Testis (tissue), 2 donors: ENCODE measurements at regions not wholly inside any gene's neighbourhood (a gene's known extent, or its start where the extent isn't known, plus 50 kb on each side); places are given as distances from the start of the nearest gene placed in this dataset.

Experiments
- DNase-seq: peaks from one replicate; pipeline ENCODE4 v3.0.0-alpha.2; 2019
- H3K27ac ChIP-seq, 2 donors: fragments of 200-600 bp; sonication (generic); one replicate each; pipeline ENCODE4 v1.5.1; 2019
- H3K27me3 ChIP-seq: fragments of 200-600 bp; sonication (generic); one replicate; pipeline ENCODE4 v1.5.1; 2019
- H3K36me3 ChIP-seq: fragments of 200-600 bp; sonication (generic); one replicate; pipeline ENCODE4 v1.5.1; 2017; ENCODE audit warnings: low read depth; ENCODE audit errors: missing control alignments
- H3K4me1 ChIP-seq: fragments of 200-600 bp; sonication (generic); one replicate; pipeline ENCODE4 v1.5.1; 2019
- H3K4me3 ChIP-seq, 2 donors: fragments of 200-600 bp; sonication (generic); one replicate each; pipeline ENCODE4 v1.5.1; 2017 to 2019
- H3K9me3 ChIP-seq: fragments of 200-600 bp; sonication (generic); one replicate; pipeline ENCODE4 v1.5.1; 2017
- CTCF ChIP-seq, 3 experiments: fragments of 450-650 bp in 2 of 3; fragments of 200-600 bp in 1 of 3; sonication (generic) in 1 of 3; IDR thresholded peaks; one replicate each; pipeline ENCODE4 v1.5.1; 2016 to 2019; ENCODE audit warnings: antibody characterized with exemption in 3 of 3, mild to moderate bottlenecking in 2 of 3, moderate library complexity in 1 of 3
- POLR2A ChIP-seq: fragments of 450-650 bp; IDR thresholded peaks from one replicate; pipeline ENCODE4 v1.6.1; 2017; ENCODE audit warnings: antibody characterized with exemption, mild to moderate bottlenecking, moderate library complexity
- WGBS, 2 donors: methylation state at CpG; one replicate each; pipeline ENCODE4 v1.1.5; 2018; 5-methylcytosine and 5-hydroxymethylcytosine counted together
- intact Hi-C: fragments of 100-400 bp; cut with DNase I; formaldehyde crosslinking; loops from one replicate; pipeline ENCODE4 v1.15.1; 2023; ENCODE audit warnings: low total_unique reads

GRCh38 chr21:15243406-15243805 is 178.6 kb upstream of the NRIP1 start:
- WGBS, 2 donors: 79 to 88% methylated on average over 6 of the region's 6 CpGs
- no peaks in the 10 kb centered on the region for H3K36me3 ChIP-seq
- DNase-seq: no peak
- intact Hi-C loops: no loop called here
- no peaks in the 10 kb centered on the region for H3K27me3 ChIP-seq
- no peaks in the 10 kb centered on the region for H3K9me3 ChIP-seq
- H3K4me3 ChIP-seq: no peak overlapping the region
- TF ChIP-seq POLR2A (no peak), CTCF (IDR thresholded peaks at IDR 0.05) (no peak)
- no peaks in the 10 kb centered on the region for H3K4me1 ChIP-seq
- H3K27ac ChIP-seq: no peak overlapping the region

GRCh38 chr21:15247613-15248012 is 182.8 kb upstream of the NRIP1 start:
- Histone ChIP-seq H3K4me3 (no peak overlapping the region), H3K27ac (no peak overlapping the region), H3K27me3 (no peaks in the 10 kb centered on the region), H3K4me1 (no peaks in the 10 kb centered on the region), H3K9me3 (no peaks in the 10 kb centered on the region), H3K36me3 (no peaks in the 10 kb centered on the region)
- TF ChIP-seq POLR2A (no peak), CTCF (IDR thresholded peaks at IDR 0.05) (no peak)
- no peak for DNase-seq
- intact Hi-C loops: no loop called here
- 87 to 89% methylated on average over 2 of the region's 2 CpGs for WGBS, 2 donors

- TF ChIP-seq POLR2A (no peak), CTCF (IDR thresholded peaks at IDR 0.05) (no peak)
- intact Hi-C loops: no loop called here
- no peaks in the 10 kb centered on the region for H3K27me3 ChIP-seq
- DNase-seq: no peak
- H3K9me3 ChIP-seq: no peaks in the 10 kb centered on the region
- no peaks in the 10 kb centered on the region for H3K36me3 ChIP-seq
- no peak overlapping the region for H3K4me3 ChIP-seq
- WGBS, 2 donors: 92 to 96% methylated on average over 6 of the region's 6 CpGs
- no peak overlapping the region for H3K27ac ChIP-seq
- H3K4me1 ChIP-seq: no peaks in the 10 kb centered on the region
Observed at GRCh38 chr21:15249285-15249993, 184.6 kb upstream of the NRIP1 start.

GRCh38 chr21:15250384-15250783 is 185.6 kb upstream of the NRIP1 start:
- DNase-seq: no peak
- intact Hi-C loops: no loop called here
- no peak for TF ChIP-seq CTCF (IDR thresholded peaks at IDR 0.05)
- no peak for TF ChIP-seq POLR2A
- Histone ChIP-seq H3K4me3 (no peak overlapping the region), H3K4me1 (no peaks in the 10 kb centered on the region), H3K27me3 (no peaks in the 10 kb centered on the region), H3K27ac (no peak overlapping the region), H3K36me3 (no peaks in the 10 kb centered on the region), H3K9me3 (no peaks in the 10 kb centered on the region)
- WGBS, 2 donors: 81 to 87% methylated on average over 2 of the region's 2 CpGs

GRCh38 chr21:15252431-15252830 is 187.6 kb upstream of the NRIP1 start:
- TF ChIP-seq CTCF (IDR thresholded peaks at IDR 0.05) (no peak), POLR2A (no peak)
- intact Hi-C loops: no loop called here
- 73 to 82% methylated on average over 3 of the region's 3 CpGs for WGBS, 2 donors
- Histone ChIP-seq H3K4me3 (no peak overlapping the region), H3K9me3 (no peaks in the 10 kb centered on the region), H3K36me3 (no peaks in the 10 kb centered on the region), H3K27ac (no peak overlapping the region), H3K27me3 (no peaks in the 10 kb centered on the region), H3K4me1 (no peaks in the 10 kb centered on the region)
- DNase-seq: no peak
